HG03571 (cell line): ENCODE measurements at regions not wholly inside any gene's neighbourhood (a gene's known extent, or its start where the extent isn't known, plus 50 kb on each side); places are given as distances from the start of the nearest gene placed in this dataset.

ENCODE experiments used
- ATAC-seq: cut with Tn5 transposase; IDR thresholded peaks from one replicate; pipeline ENCODE4 v1.9.1; 2021; ENCODE audit not compliant: unreplicated experiment

DNA sequence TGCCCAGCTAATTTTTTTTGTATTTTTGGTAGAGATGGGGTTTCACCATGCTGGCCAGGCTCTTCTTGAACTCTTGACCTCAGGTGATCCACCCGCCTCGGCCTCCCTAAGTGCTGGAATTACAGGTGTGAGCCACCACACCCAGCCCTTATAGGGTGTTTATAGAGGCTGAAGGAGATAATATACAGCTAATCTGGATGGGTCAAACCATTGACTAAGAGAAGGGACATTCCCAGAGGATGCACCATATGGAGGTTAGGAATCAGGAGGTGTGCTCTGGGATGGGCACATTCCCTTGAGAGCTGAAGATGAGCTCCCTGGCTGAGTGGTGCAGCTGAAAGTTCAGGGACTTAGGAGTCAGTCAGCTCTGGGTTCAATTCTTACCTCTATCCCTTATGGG lies 68.3 kb upstream of the SHISA3 start:
- no peak for ATAC-seq

DNA sequence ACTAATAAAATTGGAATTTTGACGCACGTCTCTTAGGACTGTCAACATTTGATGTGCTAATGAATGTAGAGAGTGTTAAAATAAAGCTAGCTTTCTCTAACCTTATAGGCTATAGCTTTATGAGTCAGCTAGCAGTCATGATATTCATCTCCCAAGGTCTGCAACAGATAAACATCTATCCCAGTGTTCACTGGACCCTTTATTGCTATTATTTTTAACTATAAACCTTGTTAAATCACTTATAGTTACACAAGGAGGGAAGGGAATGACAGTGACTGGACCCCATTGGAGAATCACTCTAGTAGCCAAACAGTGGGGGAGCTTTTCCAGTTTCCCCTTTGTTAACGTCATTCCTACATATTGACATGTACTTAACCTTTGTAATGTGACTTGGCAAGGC lies 67.9 kb upstream of the SHISA3 start:
- ATAC-seq: no peak

DNA sequence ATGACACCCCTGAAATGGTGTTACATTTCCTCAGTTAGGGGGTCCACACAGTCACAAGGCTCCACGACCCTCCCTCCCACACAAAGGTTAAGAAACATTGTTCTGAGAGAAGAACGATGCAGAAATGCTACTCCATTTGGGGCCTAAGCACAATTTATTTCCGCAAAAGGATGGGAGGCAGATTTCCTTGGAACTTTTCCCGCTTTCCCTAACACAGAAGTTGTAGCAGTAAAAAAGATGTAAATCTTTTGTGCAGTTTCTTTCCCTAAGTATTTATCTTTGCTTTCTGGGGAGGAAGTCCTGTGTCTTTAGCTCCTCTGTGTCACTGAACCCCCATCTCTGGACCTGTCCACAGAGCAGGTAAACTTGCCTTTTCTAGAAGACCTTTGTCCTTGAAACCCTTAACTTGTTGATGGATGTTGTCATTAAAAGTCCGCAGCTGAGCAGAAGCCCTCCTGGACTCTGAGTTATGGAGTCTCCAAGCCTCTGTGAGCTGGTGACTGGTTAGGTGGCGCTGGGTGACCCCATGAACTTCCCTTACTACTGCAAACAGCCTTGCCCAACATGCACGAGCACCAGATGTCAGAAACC lies 67.2 kb upstream of the SHISA3 start:
- no peak for ATAC-seq

DNA sequence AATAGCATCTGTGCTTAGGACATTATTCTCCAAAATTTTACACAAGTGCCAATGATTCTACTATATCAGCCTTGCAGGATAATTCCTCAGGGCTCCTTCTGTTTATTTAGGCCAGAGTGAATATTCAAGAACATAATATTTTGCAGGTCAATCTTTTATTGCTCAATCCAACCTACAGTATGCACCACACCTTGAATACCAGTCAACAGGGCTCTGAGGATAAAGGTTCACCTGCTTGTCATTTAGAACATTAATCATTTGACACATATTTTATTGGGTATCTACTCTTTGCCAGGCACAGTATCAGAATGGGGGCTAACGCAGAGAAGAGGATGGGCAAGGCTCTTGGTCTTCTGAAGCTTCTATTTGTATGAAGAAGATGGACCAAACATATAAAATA lies 66.2 kb upstream of the SHISA3 start:
- no peak for ATAC-seq

DNA sequence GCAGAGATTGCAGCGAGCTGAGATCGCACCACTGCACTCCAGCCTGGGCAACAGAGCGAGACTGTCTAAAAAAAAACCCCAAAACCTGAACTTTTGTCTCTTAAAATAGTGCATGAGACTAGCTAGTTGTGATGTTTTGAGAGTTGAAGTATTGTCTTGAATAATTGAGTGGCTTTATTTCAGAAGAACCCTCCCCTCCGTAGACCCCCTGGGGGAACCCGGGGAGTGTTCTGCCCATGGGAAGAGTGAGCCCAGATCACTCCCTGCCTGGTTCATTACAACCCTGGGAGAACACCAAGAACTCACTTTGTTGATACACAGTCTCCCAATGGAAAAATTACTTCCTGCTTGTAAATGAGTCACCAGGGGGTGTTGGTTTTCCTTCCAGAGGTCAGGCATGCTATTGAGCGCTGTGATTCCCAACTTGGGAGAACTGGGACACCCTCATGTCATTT lies 65.3 kb upstream of the SHISA3 start:
- ATAC-seq: no peak

DNA sequence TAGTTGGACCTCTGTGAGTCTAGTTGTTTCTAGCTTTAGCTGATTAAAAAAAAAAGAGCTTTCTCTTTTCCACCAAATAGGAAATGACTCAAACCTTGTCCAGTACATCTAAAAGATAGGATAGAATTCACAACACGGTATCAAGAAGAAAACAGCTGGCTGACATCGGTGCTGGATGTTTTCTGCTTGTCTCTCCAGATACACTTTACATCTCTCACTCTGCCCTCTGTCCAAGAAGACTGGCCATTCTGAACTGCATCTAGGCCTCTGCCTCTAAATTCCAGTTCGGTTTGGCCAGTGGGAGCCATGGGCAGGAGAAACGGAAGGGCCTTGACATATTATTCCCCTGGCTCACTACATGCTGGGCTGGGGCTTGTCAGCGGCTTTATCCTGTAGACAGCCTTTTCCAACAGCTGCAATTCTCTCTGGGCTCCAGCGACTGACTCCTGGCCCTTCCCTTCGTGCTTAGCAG lies 57.3 kb upstream of the SHISA3 start:
- ATAC-seq: no peak

DNA sequence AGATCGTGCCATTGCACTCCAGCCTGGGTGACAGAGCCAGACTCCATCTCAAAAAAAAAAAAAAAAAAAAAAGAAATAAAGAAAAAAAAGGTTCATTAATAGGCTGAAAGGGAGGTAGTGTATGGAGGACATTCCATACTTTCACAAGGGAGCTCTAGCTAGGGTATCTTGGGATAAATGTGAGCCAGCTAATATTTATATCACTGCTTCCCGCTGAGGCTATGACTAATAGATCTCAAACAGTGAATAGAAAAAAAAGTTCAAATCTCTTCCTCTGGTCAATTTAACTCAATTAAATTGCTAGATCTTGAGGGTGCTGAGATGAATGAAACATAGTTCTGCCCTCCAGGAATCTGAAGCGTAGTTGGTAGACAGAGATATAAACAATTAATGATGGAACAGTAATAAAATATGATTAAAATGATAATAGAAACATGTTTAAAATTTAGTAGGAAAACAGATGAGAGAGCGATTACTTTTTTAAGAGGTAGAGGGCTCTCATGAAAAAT lies 55.7 kb upstream of the SHISA3 start:
- no peak for ATAC-seq

DNA sequence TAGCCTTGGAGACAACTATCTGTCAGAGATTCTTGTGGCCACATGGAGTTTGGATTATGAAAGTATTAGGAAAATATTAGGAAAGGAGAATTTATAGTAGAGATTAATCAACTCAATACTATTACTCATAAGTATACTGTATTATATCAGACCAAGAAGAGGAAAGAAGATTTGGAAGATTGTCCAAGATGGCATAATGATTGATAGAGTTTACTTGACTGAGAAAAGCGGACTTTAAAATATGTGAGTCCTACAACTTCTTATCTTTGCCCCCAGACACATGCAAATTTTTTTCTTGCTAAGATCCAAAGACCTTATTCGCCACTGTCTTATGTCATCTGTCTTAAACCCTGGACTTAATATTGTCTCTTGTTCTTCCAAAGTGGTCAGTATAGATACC lies 54.8 kb upstream of the SHISA3 start:
- no peak for ATAC-seq

DNA sequence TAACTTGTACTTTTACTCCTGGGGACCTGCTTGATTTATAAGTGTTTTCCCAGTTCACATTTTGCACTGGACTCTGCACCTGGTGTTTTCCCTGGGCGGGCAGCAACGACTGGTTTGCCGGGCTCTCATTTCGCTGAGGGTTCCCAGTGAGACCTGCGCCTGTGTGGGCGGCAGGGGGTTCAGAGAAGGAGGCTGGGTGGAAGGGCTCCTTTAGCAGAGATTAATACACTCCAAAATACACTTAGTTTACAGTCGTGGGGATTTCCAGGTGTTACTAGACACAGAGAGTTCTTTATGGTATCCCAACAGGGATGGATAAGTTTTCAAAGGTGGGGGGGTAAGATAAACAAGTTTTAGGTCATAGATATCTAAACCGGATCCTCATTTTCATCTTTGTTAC lies 53.0 kb upstream of the SHISA3 start:
- ATAC-seq: no peak

DNA sequence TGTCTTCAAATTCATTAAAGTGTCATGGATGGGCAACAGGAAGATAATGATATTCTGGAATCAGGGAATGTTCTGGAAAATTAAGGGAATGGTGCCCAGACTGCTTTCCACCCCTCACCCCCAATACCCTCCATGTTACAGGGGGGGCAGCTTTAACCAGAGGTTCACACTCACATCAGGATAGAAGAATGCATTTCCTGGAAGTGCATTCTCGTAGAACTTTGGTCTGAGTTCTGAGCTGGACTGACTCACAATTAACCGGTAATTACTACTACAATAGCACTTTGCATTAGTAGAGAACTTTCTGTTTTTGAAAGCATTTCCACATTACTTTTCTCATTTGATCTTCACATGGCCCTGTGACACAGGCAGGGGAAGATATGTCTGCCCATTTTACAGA lies 52.5 kb upstream of the SHISA3 start:
- ATAC-seq: no peak

DNA sequence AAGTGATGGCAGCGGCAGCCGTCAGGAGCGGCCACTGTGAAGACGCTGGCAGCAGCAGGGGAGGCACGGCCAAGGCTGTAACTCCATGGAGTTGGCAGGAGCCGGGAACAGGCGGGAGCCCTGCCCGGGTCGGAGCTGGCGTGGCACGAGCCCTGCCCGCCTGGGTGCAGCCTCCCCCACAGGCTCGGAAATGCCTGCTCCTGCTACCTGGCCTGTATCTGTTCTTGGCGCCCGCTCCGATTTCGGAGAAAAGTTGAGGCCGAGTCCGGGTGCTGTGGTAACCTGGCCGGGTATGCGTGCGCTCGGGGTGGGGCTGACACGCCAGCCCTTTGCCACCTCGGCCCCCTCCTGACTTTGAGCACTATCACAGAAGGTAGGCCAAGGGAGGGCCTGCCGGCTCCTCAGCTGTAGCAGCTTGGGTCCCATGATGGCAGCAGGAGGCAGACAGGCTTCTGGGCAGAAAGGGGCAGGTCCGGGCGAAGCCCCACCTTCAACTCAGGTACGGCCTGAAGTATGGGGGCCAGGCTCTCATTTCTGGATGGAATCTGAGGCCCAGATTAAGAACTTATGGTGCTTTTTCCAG lies 51.2 kb upstream of the SHISA3 start:
- no peak for ATAC-seq

DNA sequence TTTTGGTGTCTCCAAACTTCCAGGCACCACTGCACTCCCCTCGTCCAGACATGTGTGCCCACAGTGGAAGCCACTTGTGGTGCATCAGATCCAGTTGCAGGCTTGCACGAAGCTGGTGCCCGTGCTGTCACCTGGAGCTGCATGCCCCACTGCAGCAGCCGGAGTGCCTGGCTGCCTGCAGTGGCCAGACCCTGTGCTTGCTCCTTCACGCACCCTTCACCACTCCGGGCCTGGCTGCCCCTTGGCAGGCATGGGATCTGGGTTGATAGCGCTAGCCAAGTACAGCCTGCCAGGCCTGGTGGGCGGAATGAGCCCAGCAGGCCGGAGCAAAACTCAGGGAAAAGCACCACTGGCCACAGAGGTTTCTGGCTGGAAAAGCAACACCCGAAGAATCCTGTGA lies 50.2 kb upstream of the SHISA3 start:
- no peak for ATAC-seq
